Right hindlimb (tissue), 1 donor: ENCODE measurements at regions not wholly inside any gene's neighbourhood (a gene's known extent, or its start where the extent isn't known, plus 50 kb on each side); places are given as distances from the start of the nearest gene placed in this dataset.
"Not testable (repeated sequence)": the region's sequence is repeated elsewhere in the genome, so short reads cannot be mapped to it uniquely, and the experiment has no call there.

Experiments
- DNase-seq: peaks from one replicate; pipeline ENCODE4 v3.0.0-alpha.2; 2018

GRCh38 chr11:95641495-95641894 is 148.1 kb downstream of the FAM76B start:
- DNase-seq = peak; percentile 58

- DNase-seq = no peak
Measured at GRCh38 chr11:95638501-95638900, 151.1 kb downstream of the FAM76B start.

GRCh38 chr11:95625164-95625900 is 164.2 kb downstream of the FAM76B start:
- no peak for DNase-seq

GRCh38 chr11:95616256-95616804 is 173.3 kb downstream of the FAM76B start:
- DNase-seq = no peak

- no peak for DNase-seq
Measured at GRCh38 chr11:95611827-95612226, 177.8 kb downstream of the FAM76B start.

- DNase-seq = not testable (repeated sequence)
Measured at GRCh38 chr11:95610185-95610584, 179.4 kb downstream of the FAM76B start.

GRCh38 chr11:95608093-95608492 is 181.5 kb downstream of the FAM76B start:
- no peak for DNase-seq

- no peak for DNase-seq
Measured at GRCh38 chr11:95606824-95607223, 182.8 kb downstream of the FAM76B start.

GRCh38 chr11:95605271-95605940 is 184.2 kb downstream of the FAM76B start:
- no peak for DNase-seq

- no peak for DNase-seq
Measured at GRCh38 chr11:95599959-95600586, 189.5 kb downstream of the FAM76B start.

GRCh38 chr11:95595973-95596489 is 193.6 kb downstream of the FAM76B start:
- no peak for DNase-seq

GRCh38 chr11:95595541-95595940 is 194.0 kb downstream of the FAM76B start:
- DNase-seq = no peak

- peak; percentile 87 for DNase-seq
Measured at GRCh38 chr11:95593111-95593510, 196.5 kb downstream of the FAM76B start.

- DNase-seq = peak; percentile 63
Measured at GRCh38 chr11:95592471-95592870, 197.1 kb downstream of the FAM76B start.

- no peak for DNase-seq
Measured at GRCh38 chr11:95589893-95590612, 199.5 kb downstream of the FAM76B start.

- no peak for DNase-seq
Measured at GRCh38 chr11:95588821-95589220, 200.8 kb downstream of the FAM76B start.

- no peak for DNase-seq
Measured at GRCh38 chr11:95586661-95587060, 202.9 kb downstream of the FAM76B start.

GRCh38 chr11:95586155-95586554 is 203.4 kb downstream of the FAM76B start:
- DNase-seq = no peak

GRCh38 chr11:95585752-95586077 is 203.9 kb downstream of the FAM76B start:
- DNase-seq = no peak

GRCh38 chr11:95585069-95585751 is 204.4 kb downstream of the FAM76B start:
- no peak for DNase-seq

- no peak for DNase-seq
Measured at GRCh38 chr11:95584589-95584988, 205.0 kb downstream of the FAM76B start.

- no peak for DNase-seq
Measured at GRCh38 chr11:95584180-95584579, 205.4 kb downstream of the FAM76B start.
